Prostate gland (tissue), 2 donors: ENCODE measurements at regions not wholly inside any gene's neighbourhood (a gene's known extent, or its start where the extent isn't known, plus 50 kb on each side); places are given as distances from the start of the nearest gene placed in this dataset.

Experiments
- POLR2AphosphoS5 ChIP-seq: sonication (generic); formaldehyde crosslinking; IDR thresholded peaks from one replicate; pipeline ENCODE4 v1.6.1; 2017; ENCODE audit warnings: antibody characterized with exemption
- TF ChIP-seq, protein P1 (sequence below), 4 experiments: fragments of 200-600 bp in 2 of 4; fragments of 450-650 bp in 2 of 4; sonication (generic) in 2 of 4; IDR thresholded peaks; 1 replicate in 3 of 4; 2 replicates in 1 of 4; pipeline ENCODE4 v1.5.1; 2016 to 2019; ENCODE audit warnings: antibody characterized with exemption in 4 of 4, mild to moderate bottlenecking in 2 of 4, moderate library complexity in 2 of 4

DNA sequence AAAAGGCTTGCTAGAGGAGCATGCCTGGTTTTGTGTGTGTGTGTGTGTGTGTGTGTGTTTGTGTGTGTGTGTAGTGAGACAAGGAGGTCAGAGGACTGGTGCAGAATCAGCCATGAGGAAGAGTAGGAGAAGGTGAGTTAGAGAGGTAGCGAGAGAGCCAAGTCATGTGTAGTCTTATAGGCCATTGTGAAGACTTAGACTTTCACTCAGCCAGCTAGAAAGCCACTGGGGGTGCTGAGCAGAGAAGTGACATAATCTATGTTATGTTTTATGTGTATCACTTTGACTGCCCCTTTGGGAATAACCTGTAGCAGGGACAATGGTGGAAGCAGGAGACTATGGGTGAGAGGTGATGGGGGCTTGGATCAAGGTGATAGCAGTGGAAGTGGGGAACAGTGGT is 180.5 kb upstream of the CLINT1 start:
- TF ChIP-seq, protein P1, sequence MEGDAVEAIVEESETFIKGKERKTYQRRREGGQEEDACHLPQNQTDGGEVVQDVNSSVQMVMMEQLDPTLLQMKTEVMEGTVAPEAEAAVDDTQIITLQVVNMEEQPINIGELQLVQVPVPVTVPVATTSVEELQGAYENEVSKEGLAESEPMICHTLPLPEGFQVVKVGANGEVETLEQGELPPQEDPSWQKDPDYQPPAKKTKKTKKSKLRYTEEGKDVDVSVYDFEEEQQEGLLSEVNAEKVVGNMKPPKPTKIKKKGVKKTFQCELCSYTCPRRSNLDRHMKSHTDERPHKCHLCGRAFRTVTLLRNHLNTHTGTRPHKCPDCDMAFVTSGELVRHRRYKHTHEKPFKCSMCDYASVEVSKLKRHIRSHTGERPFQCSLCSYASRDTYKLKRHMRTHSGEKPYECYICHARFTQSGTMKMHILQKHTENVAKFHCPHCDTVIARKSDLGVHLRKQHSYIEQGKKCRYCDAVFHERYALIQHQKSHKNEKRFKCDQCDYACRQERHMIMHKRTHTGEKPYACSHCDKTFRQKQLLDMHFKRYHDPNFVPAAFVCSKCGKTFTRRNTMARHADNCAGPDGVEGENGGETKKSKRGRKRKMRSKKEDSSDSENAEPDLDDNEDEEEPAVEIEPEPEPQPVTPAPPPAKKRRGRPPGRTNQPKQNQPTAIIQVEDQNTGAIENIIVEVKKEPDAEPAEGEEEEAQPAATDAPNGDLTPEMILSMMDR (IDR thresholded peaks at IDR 0.05): no peak
- no peak for TF ChIP-seq POLR2AphosphoS5
